NOMO-1 (cell line): ENCODE measurements at regions not wholly inside any gene's neighbourhood (a gene's known extent, or its start where the extent isn't known, plus 50 kb on each side); places are given as distances from the start of the nearest gene placed in this dataset.
"Not testable (repeated sequence)": the region's sequence is repeated elsewhere in the genome, so short reads cannot be mapped to it uniquely, and the experiment has no call there.

Experiments
- DNase-seq, 2 experiments: peaks; one replicate each; lab custom pipeline; 2025; ENCODE audit not compliant: unreplicated experiment in 2 of 2; lab: John Stamatoyannopoulos, UW

DNA sequence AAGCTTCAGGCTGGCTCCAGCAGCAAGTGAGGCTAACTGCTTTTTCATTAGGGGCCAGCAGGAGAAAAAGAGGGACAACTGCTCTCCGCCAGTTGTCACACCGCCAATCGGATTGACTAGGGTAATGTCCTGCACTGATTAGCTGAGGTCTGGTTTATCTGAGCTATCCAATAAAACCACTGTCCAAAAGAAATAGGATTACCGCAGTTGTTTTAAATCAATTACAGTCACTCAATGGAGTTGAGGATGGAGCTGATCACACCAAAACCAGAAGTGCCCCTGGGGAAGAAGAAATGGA is 351.4 kb upstream of the NPVF start:
- no peak for DNase-seq

GRCh38 chr7:25580141-25580540 is 351.9 kb upstream of the NPVF start:
- no peak for DNase-seq

DNA sequence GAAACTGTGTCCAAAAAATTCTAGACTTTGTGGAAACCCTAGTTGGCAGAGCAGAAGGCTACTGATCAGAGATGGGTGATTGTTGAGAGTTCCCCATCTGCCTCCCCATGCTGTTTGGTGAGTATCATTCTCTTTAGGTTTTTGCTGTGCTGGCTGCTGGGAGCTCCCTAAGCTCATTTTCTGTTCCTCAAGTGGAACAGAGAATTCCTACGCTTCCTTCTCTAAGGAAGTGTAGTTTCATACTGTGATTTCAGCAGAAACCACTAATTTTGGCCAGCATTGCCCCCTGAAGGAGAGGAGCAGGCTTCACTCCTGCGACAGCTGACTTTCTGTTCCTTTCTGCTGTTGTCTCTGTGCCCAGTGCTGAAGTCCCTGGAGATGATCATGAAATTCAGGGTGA is 355.3 kb upstream of the NPVF start:
- no peak for DNase-seq

- no peak for DNase-seq
Measured at GRCh38 chr7:25584112-25584938, 356.0 kb upstream of the NPVF start.

DNA sequence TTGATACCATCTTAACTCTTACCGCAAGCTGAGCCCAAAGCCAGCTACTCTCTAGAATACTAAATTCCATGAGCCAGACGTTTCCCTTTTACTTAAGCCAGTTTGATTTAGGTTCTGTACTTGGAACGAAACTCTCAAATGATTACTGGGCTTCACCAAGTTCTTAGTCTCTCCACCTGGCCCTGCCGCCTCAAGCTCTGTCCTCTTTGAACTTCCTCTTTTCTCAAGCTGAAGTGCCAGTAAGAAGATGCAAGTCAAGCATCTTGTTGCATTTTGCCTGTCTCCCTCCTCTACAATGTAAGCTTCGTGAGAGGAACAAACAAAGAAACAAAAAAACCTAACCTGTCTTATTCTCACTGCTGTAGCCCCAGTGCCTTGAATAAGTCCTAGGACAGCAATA is 358.2 kb upstream of the NPVF start:
- peak; percentile 67 to 70 for DNase-seq

DNA sequence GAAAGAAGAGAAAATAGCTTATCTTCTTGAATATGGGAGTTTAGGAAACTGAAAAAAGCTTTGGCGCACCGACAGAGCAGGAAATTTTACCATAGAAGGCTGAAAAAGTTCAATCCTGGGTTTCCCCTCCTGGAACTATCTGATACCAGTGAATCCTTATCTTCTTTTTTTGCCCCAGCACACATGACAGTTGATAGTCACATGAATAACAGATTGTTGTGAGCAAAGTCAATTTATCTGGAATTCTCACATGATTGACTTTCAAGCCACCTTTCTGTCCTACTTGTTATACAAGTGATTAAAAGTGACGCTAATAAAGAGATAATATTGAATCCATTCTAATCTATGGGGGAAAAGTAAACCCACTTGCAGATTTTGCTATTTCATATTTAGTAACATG is 365.8 kb upstream of the NPVF start:
- DNase-seq = no peak

GRCh38 chr7:25594728-25595127 is 366.4 kb upstream of the NPVF start:
- DNase-seq = no peak

DNA sequence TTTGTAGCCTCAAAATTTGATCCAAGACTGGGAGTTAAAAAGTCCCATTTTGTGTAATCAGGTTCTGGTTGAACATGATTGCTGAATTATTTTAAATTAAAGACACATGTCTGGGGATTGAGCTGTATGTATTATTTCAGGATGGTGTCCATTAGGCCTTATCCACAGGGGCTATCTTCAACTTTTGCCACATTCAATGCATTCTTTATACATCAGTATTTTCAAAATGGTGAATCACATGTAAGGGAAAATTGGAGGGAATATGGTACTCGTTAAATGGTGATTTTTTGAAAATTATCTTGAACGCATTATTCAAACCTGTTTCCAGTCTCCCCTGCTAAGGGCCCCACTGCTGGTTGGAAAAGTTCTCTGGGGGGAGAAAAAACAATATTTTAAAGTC is 367.7 kb upstream of the NPVF start:
- DNase-seq = no peak

GRCh38 chr7:25596443-25596842 is 368.2 kb upstream of the NPVF start:
- DNase-seq = no peak

DNA sequence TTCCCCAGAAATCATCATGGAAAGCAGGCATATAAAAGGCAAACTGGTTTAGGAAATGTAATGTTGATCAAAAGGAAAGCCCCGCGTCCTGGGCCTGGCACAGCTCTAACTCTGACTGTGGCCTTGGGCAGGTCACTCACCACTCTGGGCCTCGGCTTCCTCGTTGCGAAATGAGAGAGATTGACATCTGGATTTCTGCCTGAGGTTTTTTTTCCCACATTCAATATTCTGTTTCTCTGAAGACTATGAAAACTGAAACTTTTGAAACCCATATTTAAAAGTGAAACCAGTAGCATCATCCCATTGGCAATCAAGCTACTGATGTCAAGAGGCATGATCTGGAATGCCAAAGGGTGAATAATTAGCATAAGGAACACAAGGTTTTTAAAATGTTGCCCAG is 369.7 kb upstream of the NPVF start:
- peak; percentile 12 to 50 for DNase-seq

DNA sequence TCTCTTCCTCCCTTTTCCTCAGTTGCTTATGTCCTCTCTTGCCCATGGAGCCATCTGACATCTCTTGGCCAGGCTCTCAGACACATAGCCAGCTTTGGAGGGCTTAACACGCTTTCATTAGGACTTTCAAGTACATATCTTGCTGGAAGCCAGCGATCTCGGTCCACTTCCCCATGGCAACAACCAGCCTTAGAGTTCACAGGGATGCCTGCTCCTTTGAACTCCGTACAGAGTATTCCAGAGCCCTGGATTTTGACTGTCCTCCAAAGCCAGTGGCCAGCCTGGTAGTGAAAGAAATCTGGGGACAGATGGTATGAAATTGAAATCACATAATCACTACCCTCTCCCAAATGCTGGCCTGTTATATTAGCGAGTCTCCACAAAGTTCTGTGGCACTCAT is 370.5 kb upstream of the NPVF start:
- DNase-seq = no peak

DNA sequence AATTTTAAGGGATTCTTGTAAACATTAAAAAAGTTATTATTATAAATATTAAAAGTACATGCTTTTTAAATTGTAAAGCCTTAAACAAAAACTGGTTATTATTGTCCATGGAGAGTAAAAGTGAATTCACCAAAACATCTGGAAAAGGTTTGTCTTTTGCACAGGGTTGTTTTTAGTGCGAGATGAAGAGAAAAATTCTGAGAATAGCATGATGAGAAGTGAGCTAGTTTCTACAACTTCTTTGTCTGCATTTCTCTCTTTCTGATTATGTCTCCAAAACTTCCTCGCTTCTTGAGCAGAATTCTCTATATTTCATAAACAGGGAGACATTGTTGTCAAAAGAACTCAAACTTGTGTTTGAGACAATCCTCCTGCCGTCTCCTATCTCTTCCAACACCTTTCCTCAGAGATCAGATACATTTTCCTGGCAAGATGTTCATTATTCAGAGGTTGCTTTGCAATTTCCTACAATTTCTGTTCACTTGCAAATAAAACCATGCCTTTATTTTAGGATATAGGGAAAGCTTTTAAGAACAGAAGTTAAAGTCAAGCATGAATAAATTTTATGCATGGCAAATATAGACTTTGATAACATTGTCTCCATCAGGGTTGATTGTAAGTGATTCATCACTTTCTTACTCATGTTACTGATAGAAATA is 372.1 kb upstream of the NPVF start:
- DNase-seq = no peak

DNA sequence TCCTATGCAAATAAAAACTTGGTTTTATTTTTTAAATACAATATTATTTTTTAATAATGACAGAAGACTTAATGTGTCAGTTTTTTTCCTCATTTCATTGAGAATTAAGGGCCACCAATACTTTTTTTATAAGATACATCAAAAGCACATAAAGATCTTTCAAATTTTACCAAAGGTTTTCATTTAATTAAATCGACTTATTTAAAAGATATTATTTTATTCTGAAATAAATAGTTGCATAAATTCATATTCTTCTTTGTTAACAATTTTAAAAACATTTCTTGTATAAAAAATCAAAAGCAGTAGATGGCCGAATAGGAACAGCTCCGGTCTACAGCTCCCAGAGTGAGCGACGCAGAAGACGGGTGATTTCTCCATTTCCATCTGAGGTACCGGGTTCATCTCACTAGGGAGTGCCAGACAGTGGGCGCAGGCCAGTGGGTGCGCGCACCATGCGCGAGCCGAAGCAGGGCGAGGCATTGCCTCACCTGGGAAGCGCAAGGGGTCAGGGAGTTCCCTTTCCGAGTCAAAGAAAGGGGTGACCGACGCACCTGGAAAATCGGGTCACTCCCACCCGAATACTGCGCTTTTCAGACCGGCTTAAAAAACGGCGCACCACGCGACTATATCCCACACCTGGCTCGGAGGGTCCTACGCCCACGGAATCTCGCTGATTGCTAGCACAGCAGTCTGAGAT is 374.6 kb upstream of the NPVF start:
- peak in 1 of 2 experiments; percentile 8 for DNase-seq

DNA sequence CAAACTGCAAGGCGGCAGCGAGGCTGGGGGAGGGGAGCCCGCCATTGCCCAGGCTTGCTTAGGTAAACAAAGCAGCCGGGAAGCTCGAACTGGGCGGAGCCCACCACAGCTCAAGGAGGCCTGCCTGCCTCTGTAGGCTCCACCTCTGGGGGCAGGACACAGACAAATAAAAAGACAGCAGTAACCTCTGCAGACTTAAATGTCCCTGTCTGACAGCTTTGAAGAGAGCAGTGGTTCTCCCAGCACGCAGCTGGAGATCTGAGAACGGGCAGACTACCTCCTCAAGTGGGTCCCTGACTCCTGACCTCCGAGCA is 375.1 kb upstream of the NPVF start:
- DNase-seq = not testable (repeated sequence)

DNA sequence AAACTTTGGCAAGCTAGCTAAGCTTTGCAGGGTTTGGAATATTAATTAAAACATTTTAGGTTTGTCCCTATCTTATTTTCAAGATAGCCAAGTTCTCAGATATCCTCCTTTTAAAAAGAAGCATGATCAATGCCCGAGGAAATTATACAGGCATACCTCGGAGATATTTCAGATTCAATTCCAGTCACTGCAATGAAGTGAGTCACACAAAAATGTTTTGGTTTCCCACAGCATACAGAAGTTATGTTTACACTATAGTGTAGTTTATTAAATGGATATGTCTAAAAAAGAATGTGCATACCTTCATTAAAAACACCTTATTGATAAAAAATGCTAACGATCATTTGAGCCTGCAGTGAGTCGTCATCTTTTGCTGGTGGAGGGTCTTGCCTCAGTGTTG is 382.9 kb upstream of the NPVF start:
- no peak for DNase-seq

DNA sequence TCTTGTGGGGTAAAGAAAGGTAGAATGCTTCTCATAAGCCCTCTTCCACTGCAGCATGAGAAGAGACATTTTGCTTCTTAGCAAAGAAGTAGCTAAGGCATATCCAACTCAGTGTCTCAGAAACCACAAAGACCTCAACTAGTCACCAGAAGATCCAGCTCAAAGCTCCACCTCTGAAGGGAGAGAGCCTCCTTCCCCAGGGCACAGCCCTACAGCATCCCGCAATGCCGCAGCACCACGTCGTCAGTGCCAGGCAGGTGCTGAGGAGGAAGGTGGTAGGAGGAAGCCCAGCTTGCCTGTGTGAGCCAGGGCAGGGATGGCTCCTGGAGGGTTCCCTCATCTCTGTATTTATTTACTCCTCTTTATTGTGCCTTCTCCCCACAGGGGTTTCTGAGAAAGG is 385.6 kb upstream of the NPVF start:
- DNase-seq = no peak

GRCh38 chr7:25614415-25614814 is 386.1 kb upstream of the NPVF start:
- DNase-seq = no peak

GRCh38 chr7:25615003-25615402 is 386.7 kb upstream of the NPVF start:
- peak; percentile 68 to 73 for DNase-seq

GRCh38 chr7:25615593-25615992 is 387.3 kb upstream of the NPVF start:
- no peak for DNase-seq

GRCh38 chr7:25617214-25617613 is 388.9 kb upstream of the NPVF start:
- DNase-seq = peak in 1 of 2 experiments; percentile 12

- DNase-seq = no peak
Measured at GRCh38 chr7:25617673-25618072, 389.4 kb upstream of the NPVF start.

GRCh38 chr7:25619381-25619780 is 391.1 kb upstream of the NPVF start:
- no peak for DNase-seq
